Liver (tissue), 3 donors: ENCODE measurements at regions not wholly inside any gene's neighbourhood (a gene's known extent, or its start where the extent isn't known, plus 50 kb on each side); places are given as distances from the start of the nearest gene placed in this dataset.

Source experiments
- CTCF ChIP-seq: fragments of 150-350 bp; IDR thresholded peaks from 2 replicates; pipeline ENCODE4 v1.5.1; 2017; ENCODE audit warnings: improper control_type of control experiment, low read depth, low read length; ENCODE audit not compliant: missing input control
- EGR1 ChIP-seq, 2 donors: IDR thresholded peaks; 2 replicates each; pipeline ENCODE4 v1.6.1; 2016 to 2018; ENCODE audit warnings: antibody characterized with exemption in 2 of 2, low read depth in 2 of 2
- RAD21 ChIP-seq, 2 donors: IDR thresholded peaks; 2 replicates each; pipeline ENCODE4 v1.6.1; 2016; ENCODE audit warnings: antibody characterized with exemption in 2 of 2, mild to moderate bottlenecking in 2 of 2
- SP1 ChIP-seq: IDR thresholded peaks from 2 replicates; pipeline ENCODE4 v1.6.1; 2018; ENCODE audit warnings: antibody characterized with exemption, mild to moderate bottlenecking
- YY1 ChIP-seq: IDR thresholded peaks from 2 replicates; pipeline ENCODE4 v1.6.1; 2016; ENCODE audit warnings: antibody characterized with exemption, mild to moderate bottlenecking
- ZBTB33 ChIP-seq: IDR thresholded peaks from 2 replicates; pipeline ENCODE4 v1.6.1; 2016; ENCODE audit warnings: antibody characterized with exemption
- donor health status: healthy.
- donor health status: healthy.

- TF ChIP-seq CTCF (no peak), YY1 (no peak), ZBTB33 (no peak), RAD21 (IDR thresholded peaks at IDR 0.05) (no peak), SP1 (no peak), EGR1 (IDR thresholded peaks at IDR 0.05; ENCODE audit: low read depth in 2 of 2) (no peak)
These were observed 1644.9 kb downstream of the SUCLG1 start for GRCh38 chr2:82814146-82814545.
